ENCODE measurements at regions not wholly inside any gene's neighbourhood (a gene's known extent, or its start where the extent isn't known, plus 50 kb on each side); places are given as distances from the start of the nearest gene placed in this dataset.

DNA sequence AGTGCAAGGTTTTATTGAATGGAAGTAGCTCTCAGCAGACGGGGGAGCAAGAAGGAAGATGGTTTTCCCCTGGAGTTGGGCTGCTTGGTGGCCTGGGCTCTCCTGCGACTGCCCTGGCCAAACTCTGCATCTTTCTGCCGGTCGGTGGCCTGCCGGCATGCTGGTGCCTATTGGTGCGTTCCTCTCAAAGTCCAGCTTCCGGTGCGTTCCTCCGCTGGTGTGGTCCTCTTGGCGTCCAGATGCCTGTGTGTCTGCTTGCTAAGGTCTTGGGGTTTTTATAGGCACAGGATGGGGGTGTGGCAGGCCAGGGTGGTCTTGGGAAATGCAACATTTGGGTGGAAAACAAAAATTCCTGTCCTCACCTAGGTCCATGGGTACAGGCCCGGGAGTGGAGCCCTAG, 567.4 kb upstream of the CNTN5 start:
- TF ChIP-seq TAF1 (IDR thresholded peaks at IDR 0.05; ENCODE audit: low read depth, low read length) (no peak), POLR2A (IDR thresholded peaks at IDR 0.05; ENCODE audit: low read depth, low read length) (no peak), POLR2AphosphoS5 (IDR thresholded peaks at IDR 0.05; ENCODE audit: low read depth, low read length) (no peak)

All from GM12891 (cell line).